ENCODE measurements at regions not wholly inside any gene's neighbourhood (a gene's known extent, or its start where the extent isn't known, plus 50 kb on each side); places are given as distances from the start of the nearest gene placed in this dataset.

DNA sequence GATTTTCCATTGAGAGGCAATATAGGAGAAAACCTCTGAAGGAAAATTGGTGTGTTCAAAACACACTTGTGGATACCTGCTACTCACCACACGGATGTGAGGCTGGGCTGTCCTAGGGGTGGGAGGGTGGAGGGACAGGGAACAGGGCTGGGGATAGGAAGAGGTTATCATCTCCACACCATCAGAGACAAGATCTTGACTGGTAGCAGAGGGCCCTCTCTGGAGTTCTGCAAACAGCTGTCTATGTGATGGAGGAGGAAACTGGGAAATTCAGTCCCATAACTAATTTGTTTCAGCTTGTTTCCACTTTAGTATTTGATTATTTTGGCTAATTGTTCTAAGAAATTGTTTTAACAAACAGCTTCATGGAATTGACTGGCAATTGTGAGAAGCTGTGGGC, 91.6 kb upstream of the FSTL4 start:
- Histone ChIP-seq H3K36me3 (no peaks in the 10 kb centered on the region), H3K9me3 (ENCODE audit: severe bottlenecking) (no peaks in the 10 kb centered on the region), H3K4me3 (ENCODE audit: low read depth, low read length) (no peak overlapping the region), H3K27ac (no peak overlapping the region), H3K27me3 (ENCODE audit: insufficient read depth, low read depth, severe bottlenecking) (no peaks in the 10 kb centered on the region)
- no peak for DNase-seq
- TF ChIP-seq, protein P1, sequence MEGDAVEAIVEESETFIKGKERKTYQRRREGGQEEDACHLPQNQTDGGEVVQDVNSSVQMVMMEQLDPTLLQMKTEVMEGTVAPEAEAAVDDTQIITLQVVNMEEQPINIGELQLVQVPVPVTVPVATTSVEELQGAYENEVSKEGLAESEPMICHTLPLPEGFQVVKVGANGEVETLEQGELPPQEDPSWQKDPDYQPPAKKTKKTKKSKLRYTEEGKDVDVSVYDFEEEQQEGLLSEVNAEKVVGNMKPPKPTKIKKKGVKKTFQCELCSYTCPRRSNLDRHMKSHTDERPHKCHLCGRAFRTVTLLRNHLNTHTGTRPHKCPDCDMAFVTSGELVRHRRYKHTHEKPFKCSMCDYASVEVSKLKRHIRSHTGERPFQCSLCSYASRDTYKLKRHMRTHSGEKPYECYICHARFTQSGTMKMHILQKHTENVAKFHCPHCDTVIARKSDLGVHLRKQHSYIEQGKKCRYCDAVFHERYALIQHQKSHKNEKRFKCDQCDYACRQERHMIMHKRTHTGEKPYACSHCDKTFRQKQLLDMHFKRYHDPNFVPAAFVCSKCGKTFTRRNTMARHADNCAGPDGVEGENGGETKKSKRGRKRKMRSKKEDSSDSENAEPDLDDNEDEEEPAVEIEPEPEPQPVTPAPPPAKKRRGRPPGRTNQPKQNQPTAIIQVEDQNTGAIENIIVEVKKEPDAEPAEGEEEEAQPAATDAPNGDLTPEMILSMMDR (IDR thresholded peaks at IDR 0.05; ENCODE audit: low read depth, low read length), result no peak

DNA sequence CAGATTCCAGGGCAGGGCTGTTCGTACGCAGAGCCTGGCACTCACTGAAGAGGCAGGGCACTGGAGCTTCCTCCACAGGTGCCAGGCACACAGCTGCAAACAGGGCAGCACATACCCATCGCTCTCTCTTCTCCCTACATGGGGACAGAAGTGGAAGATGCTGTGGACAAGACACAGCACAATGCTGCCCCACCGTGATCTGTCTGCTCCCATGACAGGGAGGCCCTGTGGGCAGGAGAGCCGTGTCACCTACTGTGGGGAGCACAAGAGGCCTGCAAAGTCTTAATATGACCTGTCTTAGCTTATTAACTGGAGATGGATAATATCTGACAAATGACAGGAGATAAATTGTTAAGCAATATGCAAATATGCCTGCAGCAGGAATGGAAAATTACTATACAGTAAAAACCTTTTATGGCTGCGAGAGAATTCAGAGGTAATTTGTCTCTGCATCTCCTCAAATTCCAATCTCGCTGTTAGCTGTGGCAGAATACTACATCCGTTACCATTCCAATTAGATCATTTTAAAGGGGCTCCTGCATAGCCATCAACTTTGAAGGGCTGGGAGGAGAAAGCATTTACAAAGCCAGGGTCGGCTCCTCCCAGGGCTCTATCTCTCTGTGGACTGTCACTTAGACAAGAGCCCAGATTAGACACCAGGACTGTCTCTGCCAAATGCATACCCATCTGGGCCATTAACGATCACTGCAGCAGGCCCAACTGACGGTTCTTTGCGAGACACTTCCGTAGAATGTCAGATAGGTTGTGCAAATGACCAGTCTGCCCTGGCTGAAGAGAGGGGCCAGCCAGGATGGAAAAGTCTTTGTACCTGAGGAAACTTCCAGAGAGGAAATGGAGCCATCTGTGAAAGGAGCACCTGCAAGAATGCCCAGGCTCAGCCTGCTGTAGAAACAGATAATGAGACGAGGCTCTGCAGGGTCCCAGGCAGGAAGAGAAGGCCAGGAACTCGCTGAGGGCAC, 90.7 kb upstream of the FSTL4 start:
- H3K27ac ChIP-seq, result no peak overlapping the region
- no peak for DNase-seq
- no peaks in the 10 kb centered on the region for H3K36me3 ChIP-seq
- H3K4me3 ChIP-seq (ENCODE audit: low read depth, low read length), result no peak overlapping the region
- no peaks in the 10 kb centered on the region for H3K9me3 ChIP-seq (ENCODE audit: severe bottlenecking)
- TF ChIP-seq, protein P1 (IDR thresholded peaks at IDR 0.05; ENCODE audit: low read depth, low read length), result no peak
- H3K27me3 ChIP-seq (ENCODE audit: insufficient read depth, low read depth, severe bottlenecking), result no peaks in the 10 kb centered on the region

DNA sequence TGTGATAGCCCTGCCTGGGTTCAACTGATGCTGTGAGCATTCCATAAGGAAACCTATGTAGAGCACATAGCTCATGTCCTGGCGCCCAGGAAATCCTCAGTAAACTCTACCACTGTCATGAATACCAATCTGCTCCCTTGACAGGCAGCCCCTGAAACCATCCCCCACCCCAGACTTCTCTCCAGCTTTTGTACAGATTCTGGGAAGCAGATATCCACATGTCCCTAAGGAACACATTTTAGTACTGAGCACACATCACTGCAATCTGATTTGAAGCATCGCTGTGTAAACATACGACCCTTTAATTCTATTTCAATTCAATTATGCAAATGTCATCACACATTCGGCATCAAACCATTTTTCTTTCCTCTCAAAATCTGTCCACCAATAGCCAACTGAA, 89.5 kb upstream of the FSTL4 start:
- Histone ChIP-seq H3K27ac (no peak overlapping the region), H3K36me3 (no peaks in the 10 kb centered on the region), H3K27me3 (ENCODE audit: insufficient read depth, low read depth, severe bottlenecking) (no peaks in the 10 kb centered on the region), H3K9me3 (ENCODE audit: severe bottlenecking) (no peaks in the 10 kb centered on the region), H3K4me3 (ENCODE audit: low read depth, low read length) (no peak overlapping the region)
- TF ChIP-seq, protein P1 (IDR thresholded peaks at IDR 0.05; ENCODE audit: low read depth, low read length), result no peak
- no peak for DNase-seq

DNA sequence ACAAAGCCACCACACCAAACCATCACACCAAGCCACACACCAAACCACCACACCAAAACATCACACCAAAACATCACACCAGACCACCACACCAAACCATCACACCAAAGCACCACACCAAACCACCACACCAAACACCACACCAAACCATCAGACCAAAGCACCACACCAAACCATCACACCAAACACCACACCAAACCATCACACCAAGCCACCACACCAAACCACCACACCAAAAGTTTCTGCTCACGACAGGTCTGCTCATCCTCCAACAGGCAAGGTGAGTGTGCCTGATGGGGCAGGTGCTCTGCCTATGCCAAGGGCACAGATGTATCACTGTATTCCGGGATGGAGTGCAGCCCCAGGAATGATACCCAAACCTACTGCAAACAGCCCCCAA, 87.9 kb upstream of the FSTL4 start:
- H3K27me3 ChIP-seq (ENCODE audit: insufficient read depth, low read depth, severe bottlenecking), result no peaks in the 10 kb centered on the region
- TF ChIP-seq, protein P1 (IDR thresholded peaks at IDR 0.05; ENCODE audit: low read depth, low read length), result no peak
- H3K4me3 ChIP-seq (ENCODE audit: low read depth, low read length), result no peak overlapping the region
- H3K9me3 ChIP-seq (ENCODE audit: severe bottlenecking), result no peaks in the 10 kb centered on the region
- DNase-seq, result no peak
- H3K27ac ChIP-seq, result no peak overlapping the region
- H3K36me3 ChIP-seq, result no peaks in the 10 kb centered on the region

DNA sequence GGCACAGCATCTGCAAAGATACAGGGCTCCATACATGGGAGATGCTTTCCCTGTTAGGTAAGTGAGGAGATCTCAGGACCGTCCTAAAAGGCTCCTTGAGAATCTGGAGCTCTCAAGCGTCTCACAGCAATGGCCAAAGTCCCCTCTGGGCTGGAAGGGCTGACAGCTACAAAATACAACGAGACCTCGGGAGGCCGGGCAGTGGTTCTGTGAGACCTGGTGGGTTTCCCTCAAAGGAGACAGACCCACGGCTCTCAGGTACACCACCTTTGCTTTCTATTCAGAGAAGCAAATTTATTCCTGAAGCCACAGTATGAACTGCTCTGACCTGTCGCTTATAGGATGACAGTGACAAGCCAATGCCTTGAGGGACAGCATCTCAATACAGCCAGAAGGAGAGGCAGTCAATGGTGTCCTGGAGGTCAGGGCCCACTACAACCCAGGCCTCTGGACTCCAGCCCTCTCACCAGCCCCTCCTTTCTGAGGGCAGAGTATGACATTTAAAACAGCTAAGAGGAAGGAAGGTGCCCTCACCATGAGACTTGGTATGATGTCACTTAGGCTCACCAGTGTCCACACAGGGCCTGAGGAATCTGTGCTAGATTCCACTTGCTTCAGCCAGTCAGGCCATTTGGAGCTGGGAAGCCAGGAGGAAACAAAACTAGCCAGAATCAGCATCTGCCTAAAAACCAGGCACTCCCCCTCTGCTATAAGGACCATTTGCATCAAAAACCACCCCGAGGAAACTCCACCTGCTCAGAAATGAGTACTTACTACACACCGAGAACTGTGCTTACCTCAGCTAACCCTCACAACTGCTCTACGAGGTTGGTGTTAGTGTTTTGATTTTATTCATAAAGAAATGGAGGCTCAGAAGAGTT, 86.5 kb upstream of the FSTL4 start:
- Histone ChIP-seq H3K4me3 (ENCODE audit: low read depth, low read length) (no peak overlapping the region), H3K9me3 (ENCODE audit: severe bottlenecking) (no peaks in the 10 kb centered on the region), H3K27me3 (ENCODE audit: insufficient read depth, low read depth, severe bottlenecking) (no peaks in the 10 kb centered on the region), H3K36me3 (no peaks in the 10 kb centered on the region), H3K27ac (no peak overlapping the region)
- TF ChIP-seq, protein P1 (IDR thresholded peaks at IDR 0.05; ENCODE audit: low read depth, low read length), result no peak
- DNase-seq, result no peak
